ENCODE measurements at regions not wholly inside any gene's neighbourhood (a gene's known extent, or its start where the extent isn't known, plus 50 kb on each side); places are given as distances from the start of the nearest gene placed in this dataset.

GRCh38 chr16:6035161-6035560 is 937.6 kb upstream of the EEF2KMT start:
- Mint-ChIP-seq H3K4me1 (ENCODE audit: low read depth) (no peaks in the 10 kb centered on the region), H3K27me3 (ENCODE audit: low read depth) (no peaks in the 10 kb centered on the region), H3K4me3 (no peak overlapping the region), H3K9me3 (peaks cover 4% of the 10 kb centered on the region), H3K36me3 (ENCODE audit: insufficient read depth) (no peaks in the 10 kb centered on the region)
- no peak for DNase-seq
- no peak for ATAC-seq

DNA sequence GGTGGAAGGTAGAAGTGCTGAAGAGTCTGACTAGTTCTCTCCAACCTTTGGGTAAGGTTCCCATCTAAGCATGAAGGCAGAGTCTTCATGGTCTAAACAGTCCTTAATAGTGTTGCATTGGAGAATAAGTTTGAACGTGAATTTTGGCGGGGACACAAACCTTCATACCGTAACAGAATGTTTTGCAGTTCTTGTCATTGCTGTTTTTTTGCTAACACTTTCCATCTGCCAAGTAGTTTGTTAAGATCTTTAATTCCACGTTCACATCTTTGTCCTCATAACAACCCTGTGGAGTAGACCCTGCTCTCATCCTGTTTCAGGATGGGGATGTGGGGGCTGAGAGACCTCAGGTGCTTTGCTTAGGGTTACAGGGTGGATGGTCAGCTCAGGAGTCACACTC is 936.9 kb upstream of the EEF2KMT start:
- Mint-ChIP-seq H3K4me3 (no peak overlapping the region), H3K4me1 (ENCODE audit: low read depth) (no peaks in the 10 kb centered on the region), H3K9me3 (peaks cover 4% of the 10 kb centered on the region), H3K36me3 (ENCODE audit: insufficient read depth) (no peaks in the 10 kb centered on the region), H3K27me3 (ENCODE audit: low read depth) (no peaks in the 10 kb centered on the region)
- DNase-seq (no peak), ATAC-seq (no peak)

DNA sequence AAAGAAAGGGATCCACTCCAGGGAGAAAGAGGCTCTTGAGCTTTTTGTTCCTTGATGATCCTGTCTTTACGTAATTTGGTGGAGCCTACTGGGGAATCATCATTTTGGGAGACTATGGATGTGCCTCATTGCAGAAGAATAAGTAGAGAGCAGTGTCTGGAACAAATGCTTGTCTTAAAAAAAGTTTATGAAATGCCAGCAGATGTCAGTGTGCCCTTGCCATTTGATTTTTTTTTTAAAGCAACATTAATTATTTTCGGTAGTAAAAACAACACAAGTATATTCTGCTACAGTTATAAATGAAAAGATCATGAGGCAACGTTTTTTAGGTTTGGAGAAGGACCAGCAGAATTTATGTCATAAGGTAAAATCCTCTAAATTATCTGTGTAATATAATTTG is 934.8 kb upstream of the EEF2KMT start:
- Mint-ChIP-seq H3K9me3 (peaks cover 8% of the 10 kb centered on the region), H3K4me1 (ENCODE audit: low read depth) (no peaks in the 10 kb centered on the region), H3K4me3 (no peak overlapping the region), H3K36me3 (ENCODE audit: insufficient read depth) (no peaks in the 10 kb centered on the region), H3K27me3 (ENCODE audit: low read depth) (no peaks in the 10 kb centered on the region)
- no peak for ATAC-seq
- no peak for DNase-seq

- Mint-ChIP-seq H3K4me1 (ENCODE audit: low read depth) (no peaks in the 10 kb centered on the region), H3K27me3 (ENCODE audit: low read depth) (no peaks in the 10 kb centered on the region), H3K36me3 (ENCODE audit: insufficient read depth) (no peaks in the 10 kb centered on the region), H3K9me3 (peaks cover 8% of the 10 kb centered on the region), H3K4me3 (no peak overlapping the region)
- ATAC-seq, result no peak
- no peak for DNase-seq
Observed at GRCh38 chr16:6031567-6031966, 934.0 kb upstream of the EEF2KMT start.

DNA sequence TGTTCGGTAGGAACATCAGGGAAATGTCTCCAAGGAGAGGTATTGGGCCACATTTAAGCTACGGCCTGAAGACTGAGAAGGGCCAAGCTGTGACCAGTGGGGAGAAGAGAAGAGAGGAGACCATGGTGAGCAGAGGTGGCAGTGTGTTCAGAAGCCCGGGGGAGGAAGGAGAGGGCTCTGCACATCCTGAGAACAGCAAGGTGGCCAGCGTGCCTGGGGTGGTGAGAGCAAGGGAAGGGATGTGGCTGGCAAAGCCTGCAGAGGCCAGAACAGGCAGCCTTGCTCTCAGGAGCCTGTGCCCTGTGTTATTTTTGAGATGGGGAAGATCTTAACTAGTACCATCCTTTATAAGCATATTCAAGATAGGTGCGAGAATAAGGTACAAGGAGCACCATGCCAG is 933.5 kb upstream of the EEF2KMT start:
- no peaks in the 10 kb centered on the region for H3K36me3 Mint-ChIP-seq (ENCODE audit: insufficient read depth)
- H3K4me1 Mint-ChIP-seq (ENCODE audit: low read depth), result no peaks in the 10 kb centered on the region
- DNase-seq, result no peak
- H3K9me3 Mint-ChIP-seq, result peaks cover 8% of the 10 kb centered on the region
- no peak overlapping the region for H3K4me3 Mint-ChIP-seq
- H3K27me3 Mint-ChIP-seq (ENCODE audit: low read depth), result no peaks in the 10 kb centered on the region
- no peak for ATAC-seq

DNA sequence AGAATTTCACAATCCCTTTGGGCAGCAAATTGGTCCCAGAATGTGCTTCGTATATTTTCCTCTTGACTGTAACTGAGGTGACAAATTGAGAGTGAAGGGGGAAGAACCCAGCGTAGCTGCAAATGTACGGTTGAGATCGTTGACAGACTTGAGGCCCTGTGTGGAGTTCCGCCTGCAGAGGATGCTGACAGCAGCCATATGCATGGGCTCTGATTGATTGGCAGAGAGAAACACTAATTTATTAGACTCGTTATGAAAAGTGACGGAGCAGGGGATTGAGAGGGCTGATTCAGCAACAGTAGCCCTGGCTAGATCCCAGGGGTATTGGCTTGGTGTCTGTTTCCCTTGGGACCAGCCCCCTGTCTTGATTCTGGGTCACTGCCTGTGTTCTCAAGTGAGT is 930.1 kb upstream of the EEF2KMT start:
- Mint-ChIP-seq H3K27me3 (ENCODE audit: low read depth) (no peaks in the 10 kb centered on the region), H3K4me1 (ENCODE audit: low read depth) (no peaks in the 10 kb centered on the region), H3K4me3 (no peak overlapping the region), H3K9me3 (peaks cover 3% of the 10 kb centered on the region), H3K36me3 (ENCODE audit: insufficient read depth) (no peaks in the 10 kb centered on the region)
- no peak for ATAC-seq
- no peak for DNase-seq

- ATAC-seq (no peak), DNase-seq (no peak)
- H3K27me3 Mint-ChIP-seq (ENCODE audit: low read depth), result peaks cover 10% of the 10 kb centered on the region
- H3K36me3 Mint-ChIP-seq (ENCODE audit: insufficient read depth), result no peaks in the 10 kb centered on the region
- H3K9me3 Mint-ChIP-seq, result peaks cover 3% of the 10 kb centered on the region
- H3K4me3 Mint-ChIP-seq, result no peak overlapping the region
- no peaks in the 10 kb centered on the region for H3K4me1 Mint-ChIP-seq (ENCODE audit: low read depth)
Observed at GRCh38 chr16:6023449-6023848, 925.9 kb upstream of the EEF2KMT start.

GRCh38 chr16:6021276-6021943 is 923.8 kb upstream of the EEF2KMT start:
- no peaks in the 10 kb centered on the region for H3K36me3 Mint-ChIP-seq (ENCODE audit: insufficient read depth)
- H3K9me3 Mint-ChIP-seq, result no peaks in the 10 kb centered on the region
- DNase-seq, result no peak
- peaks cover 18% of the 10 kb centered on the region for H3K27me3 Mint-ChIP-seq (ENCODE audit: low read depth)
- no peak overlapping the region for H3K4me3 Mint-ChIP-seq
- no peaks in the 10 kb centered on the region for H3K4me1 Mint-ChIP-seq (ENCODE audit: low read depth)
- no peak for ATAC-seq

DNA sequence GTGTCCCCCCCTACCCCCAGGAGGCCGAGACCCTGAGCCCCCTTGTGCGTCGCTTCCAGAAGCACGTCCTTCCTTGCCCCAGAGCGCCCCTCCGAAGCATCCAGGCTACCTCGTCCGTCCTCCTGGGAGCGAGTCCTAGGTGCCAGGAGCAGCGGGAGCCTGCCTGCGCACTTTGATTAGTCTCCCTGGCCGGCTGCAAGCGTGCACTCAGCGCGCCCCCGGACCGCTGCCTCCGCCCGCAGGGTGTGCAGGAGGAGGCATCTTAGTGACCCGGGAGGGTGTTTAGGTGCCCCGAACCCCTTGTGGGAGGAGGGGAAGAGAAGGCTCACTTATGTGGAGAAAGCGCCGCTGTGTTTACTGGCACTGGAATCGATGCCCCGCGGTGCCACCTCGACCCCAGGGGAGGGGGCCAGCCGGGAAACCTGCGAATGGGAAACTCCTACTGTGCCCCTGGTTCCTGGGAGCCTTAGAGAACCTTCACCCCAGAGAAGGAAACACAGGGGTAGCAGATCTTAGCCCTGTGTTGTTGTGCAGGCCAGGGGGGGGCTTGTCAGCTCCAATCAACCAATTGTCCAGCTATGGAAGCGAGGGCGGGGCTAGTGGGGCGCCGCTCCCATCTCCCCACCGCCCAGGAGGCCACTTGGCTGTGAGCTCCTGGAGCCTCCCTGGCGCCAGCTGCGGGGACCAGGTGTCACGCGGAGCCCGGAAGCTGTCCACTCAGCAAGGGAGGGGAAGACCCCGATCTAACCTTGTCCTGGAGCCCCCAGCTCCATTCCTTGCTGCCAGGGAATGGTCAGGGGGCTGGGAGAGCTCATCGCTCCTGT is 922.8 kb upstream of the EEF2KMT start:
- Mint-ChIP-seq H3K4me1 (ENCODE audit: low read depth) (no peaks in the 10 kb centered on the region), H3K36me3 (ENCODE audit: insufficient read depth) (no peaks in the 10 kb centered on the region), H3K27me3 (ENCODE audit: low read depth) (peaks cover 18% of the 10 kb centered on the region), H3K9me3 (peaks cover 9% of the 10 kb centered on the region), H3K4me3 (no peak overlapping the region)
- ATAC-seq, result no peak
- no peak for DNase-seq

DNA sequence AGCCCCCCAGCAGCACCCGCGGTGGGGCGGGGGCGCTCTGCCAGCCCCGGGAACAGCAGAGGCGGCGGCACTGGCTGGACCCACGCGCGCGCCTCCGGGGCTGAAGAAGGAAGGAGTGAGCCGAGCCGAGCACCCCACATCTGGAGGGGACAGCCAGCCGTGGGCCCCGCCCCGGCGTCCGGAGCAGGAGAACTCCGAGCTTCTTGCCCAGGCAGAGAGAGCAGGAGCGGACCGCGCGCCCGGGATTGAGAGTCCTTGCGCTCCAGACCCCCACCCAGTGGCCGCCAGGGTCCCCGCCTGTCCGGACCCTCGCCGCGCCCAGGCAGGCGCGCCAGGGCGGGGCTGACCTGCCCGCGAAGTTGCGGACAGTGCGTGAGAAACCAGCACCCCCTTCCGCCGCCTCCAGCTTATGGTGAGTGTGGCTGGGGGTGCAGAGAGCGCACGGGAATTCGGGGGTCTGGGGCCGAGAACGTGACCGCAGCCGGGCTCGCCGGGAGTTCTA is 921.9 kb upstream of the EEF2KMT start:
- Mint-ChIP-seq H3K9me3 (peaks cover 10% of the 10 kb centered on the region), H3K4me3 (no peak overlapping the region), H3K4me1 (ENCODE audit: low read depth) (no peaks in the 10 kb centered on the region), H3K36me3 (ENCODE audit: insufficient read depth) (no peaks in the 10 kb centered on the region), H3K27me3 (ENCODE audit: low read depth) (peaks cover 18% of the 10 kb centered on the region)
- ATAC-seq (no peak), DNase-seq (no peak)

DNA sequence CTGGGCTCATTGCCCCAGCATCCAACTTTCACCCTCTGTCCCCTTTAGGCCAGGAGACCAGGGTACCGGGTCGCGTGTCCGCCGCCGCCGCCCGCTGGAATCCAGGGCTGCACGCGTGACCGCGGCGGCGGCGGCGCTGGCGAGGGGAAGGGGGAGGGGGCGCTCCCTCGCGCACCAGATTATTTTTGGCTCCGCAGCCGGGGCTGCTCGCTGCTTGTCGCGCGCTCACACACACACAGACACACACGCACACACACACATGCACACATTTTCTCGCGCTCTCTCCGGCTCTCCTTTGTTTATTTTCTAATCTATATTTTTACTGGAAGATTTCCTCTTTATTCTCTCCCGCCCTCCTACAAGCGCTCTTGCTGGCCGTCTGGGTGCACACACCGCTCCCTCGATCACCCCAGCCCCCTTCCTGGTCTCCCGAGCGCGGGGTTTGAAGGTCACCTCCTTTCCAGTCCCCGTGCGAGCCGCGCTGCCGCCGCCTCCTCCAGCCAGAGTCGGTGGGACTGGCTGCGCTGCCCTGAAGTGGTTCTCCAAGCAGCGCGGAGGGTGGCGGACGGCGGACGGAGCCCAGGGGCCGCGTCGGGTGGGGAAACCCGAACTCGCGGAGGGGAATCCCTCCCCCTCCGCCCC is 921.4 kb upstream of the EEF2KMT start:
- H3K27me3 Mint-ChIP-seq (ENCODE audit: low read depth), result peaks cover 18% of the 10 kb centered on the region
- no peaks in the 10 kb centered on the region for H3K4me1 Mint-ChIP-seq (ENCODE audit: low read depth)
- no peaks in the 10 kb centered on the region for H3K36me3 Mint-ChIP-seq (ENCODE audit: insufficient read depth)
- no peak for ATAC-seq
- H3K9me3 Mint-ChIP-seq, result peaks cover 10% of the 10 kb centered on the region
- DNase-seq, result no peak
- no peak overlapping the region for H3K4me3 Mint-ChIP-seq

GRCh38 chr16:6016530-6017184 is 919.1 kb upstream of the EEF2KMT start:
- peaks cover 17% of the 10 kb centered on the region for H3K27me3 Mint-ChIP-seq (ENCODE audit: low read depth)
- DNase-seq, result no peak
- H3K4me3 Mint-ChIP-seq, result no peak overlapping the region
- no peak for ATAC-seq
- H3K4me1 Mint-ChIP-seq (ENCODE audit: low read depth), result no peaks in the 10 kb centered on the region
- H3K36me3 Mint-ChIP-seq (ENCODE audit: insufficient read depth), result no peaks in the 10 kb centered on the region
- peaks cover 10% of the 10 kb centered on the region for H3K9me3 Mint-ChIP-seq

DNA sequence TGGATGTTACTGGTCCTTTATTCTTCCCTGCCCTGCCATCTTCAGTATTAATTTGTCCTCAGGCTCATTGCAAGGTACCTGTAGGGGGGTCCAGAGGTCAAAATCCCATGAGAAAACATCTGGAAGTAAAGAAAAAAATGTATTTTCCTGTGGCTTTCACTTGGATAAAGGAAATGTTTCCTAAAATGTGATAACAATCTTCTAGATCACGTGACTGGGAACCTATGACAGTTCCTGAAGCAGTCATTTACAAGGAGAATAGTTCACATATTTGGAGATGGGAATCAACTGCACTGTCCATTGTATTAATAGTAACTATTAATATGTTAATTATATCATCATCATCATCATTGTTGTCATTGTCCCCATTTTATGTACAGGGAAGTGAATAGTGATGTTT is 915.1 kb upstream of the EEF2KMT start:
- no peak overlapping the region for H3K4me3 Mint-ChIP-seq
- ATAC-seq (no peak), DNase-seq (no peak)
- H3K27me3 Mint-ChIP-seq (ENCODE audit: low read depth), result peaks cover under 1% of the 10 kb centered on the region
- peaks cover 10% of the 10 kb centered on the region for H3K9me3 Mint-ChIP-seq
- H3K36me3 Mint-ChIP-seq (ENCODE audit: insufficient read depth), result no peaks in the 10 kb centered on the region
- no peaks in the 10 kb centered on the region for H3K4me1 Mint-ChIP-seq (ENCODE audit: low read depth)

DNA sequence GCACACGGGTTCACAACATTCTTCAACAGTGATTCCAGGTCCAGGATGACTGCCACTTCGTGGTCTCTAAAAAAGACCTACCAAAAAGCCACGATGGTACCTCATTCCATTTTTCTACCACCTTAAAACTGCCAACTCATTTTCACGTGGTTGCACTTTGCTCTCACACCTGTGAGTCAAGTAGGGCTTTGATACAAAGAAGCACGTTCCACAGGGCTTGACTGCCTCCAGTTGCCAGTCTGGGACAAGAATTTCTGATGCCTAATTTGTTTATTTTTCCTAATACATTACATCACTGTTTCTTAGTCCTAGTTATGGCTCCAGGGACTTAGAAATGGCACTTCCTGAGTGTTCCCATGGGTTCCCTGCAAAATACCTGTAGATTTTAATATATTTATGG is 911.6 kb upstream of the EEF2KMT start:
- Mint-ChIP-seq H3K4me3 (no peak overlapping the region), H3K27me3 (ENCODE audit: low read depth) (no peaks in the 10 kb centered on the region), H3K4me1 (ENCODE audit: low read depth) (no peaks in the 10 kb centered on the region), H3K9me3 (peaks cover 4% of the 10 kb centered on the region), H3K36me3 (ENCODE audit: insufficient read depth) (no peaks in the 10 kb centered on the region)
- DNase-seq, result no peak
- no peak for ATAC-seq
